ENCODE measurements at regions not wholly inside any gene's neighbourhood (a gene's known extent, or its start where the extent isn't known, plus 50 kb on each side); places are given as distances from the start of the nearest gene placed in this dataset.

DNA sequence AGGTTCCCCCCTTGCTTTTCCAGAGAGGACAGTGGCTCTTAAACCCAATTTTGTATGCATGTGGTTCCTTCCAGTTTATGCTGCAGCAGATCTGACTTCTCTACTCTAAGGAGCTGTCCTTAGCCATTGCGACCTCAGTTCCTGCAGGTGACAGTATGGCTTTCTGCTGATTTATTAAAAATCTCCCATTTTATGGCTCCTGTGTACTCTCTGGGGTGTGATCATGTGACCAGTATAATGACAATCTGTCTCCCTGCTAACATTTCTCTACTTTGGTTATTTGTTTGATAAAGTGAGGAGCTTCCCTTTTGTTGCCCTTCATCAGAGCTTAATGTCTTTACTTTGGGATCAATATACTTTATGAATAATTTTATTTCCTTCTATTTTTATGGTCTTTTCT, 148.7 kb upstream of the VRK2 start:
- TF ChIP-seq, protein P1, sequence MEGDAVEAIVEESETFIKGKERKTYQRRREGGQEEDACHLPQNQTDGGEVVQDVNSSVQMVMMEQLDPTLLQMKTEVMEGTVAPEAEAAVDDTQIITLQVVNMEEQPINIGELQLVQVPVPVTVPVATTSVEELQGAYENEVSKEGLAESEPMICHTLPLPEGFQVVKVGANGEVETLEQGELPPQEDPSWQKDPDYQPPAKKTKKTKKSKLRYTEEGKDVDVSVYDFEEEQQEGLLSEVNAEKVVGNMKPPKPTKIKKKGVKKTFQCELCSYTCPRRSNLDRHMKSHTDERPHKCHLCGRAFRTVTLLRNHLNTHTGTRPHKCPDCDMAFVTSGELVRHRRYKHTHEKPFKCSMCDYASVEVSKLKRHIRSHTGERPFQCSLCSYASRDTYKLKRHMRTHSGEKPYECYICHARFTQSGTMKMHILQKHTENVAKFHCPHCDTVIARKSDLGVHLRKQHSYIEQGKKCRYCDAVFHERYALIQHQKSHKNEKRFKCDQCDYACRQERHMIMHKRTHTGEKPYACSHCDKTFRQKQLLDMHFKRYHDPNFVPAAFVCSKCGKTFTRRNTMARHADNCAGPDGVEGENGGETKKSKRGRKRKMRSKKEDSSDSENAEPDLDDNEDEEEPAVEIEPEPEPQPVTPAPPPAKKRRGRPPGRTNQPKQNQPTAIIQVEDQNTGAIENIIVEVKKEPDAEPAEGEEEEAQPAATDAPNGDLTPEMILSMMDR (IDR thresholded peaks at IDR 0.05): no peak
- no peak for TF ChIP-seq EP300 (IDR thresholded peaks at IDR 0.05)
